ENCODE measurements at regions not wholly inside any gene's neighbourhood (a gene's known extent, or its start where the extent isn't known, plus 50 kb on each side); places are given as distances from the start of the nearest gene placed in this dataset.

- FAIRE-seq, result no peak
These were observed 666.6 kb upstream of the ROBO1 start for GRCh38 chr3:80434366-80434765.

More at GRCh38 chr3:80434366-80434765, 666.6 kb upstream of the ROBO1 start:
- no peak overlapping the region for H3K9ac ChIP-seq (ENCODE audit: insufficient read depth in 1 of 2, low read depth in 2 of 2, low read length in 2 of 2)
- H3K79me2 ChIP-seq (ENCODE audit: control insufficient read depth, insufficient read depth, low read length), result no peaks in the 10 kb centered on the region
- no peaks in the 10 kb centered on the region for H3K4me1 ChIP-seq (replicated peaks in 1 of 2; ENCODE audit: control insufficient read depth in 2 of 2, insufficient read depth in 2 of 2, low read length in 2 of 2)
- intact Hi-C loops (cut with micrococcal nuclease) (no loop called here), in situ Hi-C loops (cut with MboI) (no loop called here)
- no peaks in the 10 kb centered on the region for H3K27me3 ChIP-seq (ENCODE audit: control insufficient read depth in 2 of 2, insufficient read depth in 2 of 2, low read length in 2 of 2)
- no peaks in the 10 kb centered on the region for H3K9me3 ChIP-seq (replicated peaks; ENCODE audit: control insufficient read depth, insufficient read depth, low read depth, low read length)
- H3K4me2 ChIP-seq (ENCODE audit: insufficient read depth, low read length), result no peak overlapping the region
- ChIA-PET CTCF (ENCODE audit: low intra/inter-chr PET ratio) (no interaction called here), POLR2A (no interaction called here)
- H2AFZ ChIP-seq (ENCODE audit: low read depth, low read length), result no peak overlapping the region
- ATAC-seq (no peak), DNase-seq (ENCODE audit: extremely low read depth in 1 of 4, low spot score in 3 of 4) (no peak)
- TF ChIP-seq ZKSCAN3 (CRISPR knock-in tag; IDR thresholded peaks at IDR 0.05) (no peak), ETV6 (IDR thresholded peaks at IDR 0.05; ENCODE audit: borderline replicate concordance in 1 of 2, low read depth in 2 of 2, low read length in 1 of 2) (no peak), ETV6 (CRISPR knock-in tag; IDR thresholded peaks at IDR 0.05; ENCODE audit: borderline replicate concordance) (no peak), ZBTB9 (CRISPR knock-in tag; IDR thresholded peaks at IDR 0.05) (no peak), ZNF140 (CRISPR knock-in tag; IDR thresholded peaks at IDR 0.05) (no peak), ESRRA (IDR thresholded peaks at IDR 0.05; ENCODE audit: borderline replicate concordance, low read depth) (no peak), PHB2 (IDR thresholded peaks at IDR 0.05; ENCODE audit: low read depth) (no peak), PATZ1 (CRISPR knock-in tag; IDR thresholded peaks at IDR 0.05; ENCODE audit: borderline replicate concordance) (no peak), ERF (CRISPR knock-in tag; IDR thresholded peaks at IDR 0.05) (no peak)
- no peaks in the 10 kb centered on the region for H3K9me1 ChIP-seq (ENCODE audit: control insufficient read depth, insufficient read depth, low read length)
- BruUV-seq (replicated peaks), result no TSS peak
- no peak overlapping the region for H3K4me3 ChIP-seq
- H3K36me3 ChIP-seq (ENCODE audit: control insufficient read depth, insufficient read depth, low read length), result no peaks in the 10 kb centered on the region
- WGBS (ENCODE audit: insufficient coverage, low coverage, missing lambda C conversion rate), result 0% methylated on average over 3 of the region's 3 CpGs
- no peaks in the 10 kb centered on the region for H4K20me1 ChIP-seq (replicated peaks; ENCODE audit: control insufficient read depth, insufficient read depth, low read length)
- H3K27ac ChIP-seq (ENCODE audit: extremely low read depth, low read depth, low read length), result no peak overlapping the region

Measured in K562 (cell line).